Activated CD4-positive, alpha-beta T cell treated with anti-CD3 and anti-CD28 coated beads for 36 hours (primary cell): ENCODE measurements at regions not wholly inside any gene's neighbourhood (a gene's known extent, or its start where the extent isn't known, plus 50 kb on each side); places are given as distances from the start of the nearest gene placed in this dataset.

Experiments
- ATAC-seq: fragments of 200-7000 bp; cut with Tn5 transposase; one replicate; pipeline ENCODE4 v1.10.0; 2021; ENCODE audit warnings: mild to moderate bottlenecking, moderate library complexity
- CTCF ChIA-PET: fragments of 350-600 bp; sonication (Branson Sonifier 250); formaldehyde crosslinking; loops from one replicate; lab custom pipeline; 2021; ENCODE audit warnings: antibody characterized with exemption; lab: Charles Lee
- POLR2A ChIA-PET: fragments of 350-600 bp; sonication (Branson Sonifier 250); formaldehyde crosslinking; loops from one replicate; lab custom pipeline; 2021; ENCODE audit warnings: antibody characterized with exemption, inconsistent platforms; lab: Charles Lee
- DNase-seq: peaks from one replicate; pipeline ENCODE4 v3.0.0-alpha.2; 2020
- H3K27ac Mint-ChIP-seq: one replicate; pipeline ENCODE4 v1.8.0; 2021; ENCODE audit warnings: mixed read lengths
- H3K27me3 Mint-ChIP-seq: one replicate; pipeline ENCODE4 v1.8.0; 2021; ENCODE audit warnings: mixed read lengths
- H3K36me3 Mint-ChIP-seq: one replicate; pipeline ENCODE4 v1.8.0; 2021; ENCODE audit warnings: low read depth, mixed read lengths
- H3K4me1 Mint-ChIP-seq: one replicate; pipeline ENCODE4 v1.8.0; 2021; ENCODE audit warnings: mixed read lengths
- H3K4me3 Mint-ChIP-seq: one replicate; pipeline ENCODE4 v1.8.0; 2021; ENCODE audit warnings: mild to moderate bottlenecking, moderate library complexity, mixed read lengths
- H3K9me3 Mint-ChIP-seq: one replicate; pipeline ENCODE4 v1.8.0; 2021; ENCODE audit warnings: low read depth, mixed read lengths
- intact Hi-C, 2 experiments: fragments of 100-400 bp; cut with DNase I in 1 of 2; cut with micrococcal nuclease in 1 of 2; formaldehyde crosslinking; loops; one replicate each; pipeline versions ENCODE4 v1.14.2 to v1.15.1; 2022 to 2024; cut with DNase I, micrococcal nuclease

DNA sequence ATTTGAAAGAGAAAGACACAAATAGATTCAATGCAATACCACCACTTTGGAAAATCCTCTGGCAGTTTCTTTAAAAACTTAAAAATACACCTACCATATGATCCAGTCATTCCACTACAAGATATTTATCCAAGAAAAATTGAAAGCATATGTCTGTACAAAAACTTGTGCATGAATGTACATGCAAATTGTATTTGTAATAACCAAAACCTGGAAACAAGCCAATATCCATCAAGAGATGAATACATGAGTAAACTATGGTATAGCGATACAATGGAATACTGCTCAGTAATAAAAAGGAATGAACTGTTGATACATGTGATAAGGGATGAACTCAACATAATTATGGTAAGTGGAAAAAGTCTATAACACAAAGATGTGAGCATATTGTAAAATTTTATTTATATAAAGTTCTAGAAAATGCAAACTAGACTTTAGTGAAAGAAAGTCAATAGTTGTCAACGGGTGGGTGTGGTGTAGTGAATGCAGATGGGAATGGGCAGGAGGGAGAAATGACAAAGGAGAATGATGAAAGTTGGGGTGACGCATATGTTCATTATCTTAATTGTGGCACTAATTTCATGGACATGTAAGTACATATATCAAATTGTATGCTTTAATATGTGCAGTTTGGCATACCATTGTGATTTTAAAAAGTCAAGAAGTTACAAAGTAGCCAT lies 347.5 kb downstream of the SAMD5 start:
- ATAC-seq, result no peak
- no peak for DNase-seq
- no peak overlapping the region for H3K27ac Mint-ChIP-seq
- no peaks in the 10 kb centered on the region for H3K4me1 Mint-ChIP-seq
- no peak overlapping the region for H3K4me3 Mint-ChIP-seq
- H3K9me3 Mint-ChIP-seq, result no peaks in the 10 kb centered on the region
- CTCF ChIA-PET, result no interaction called here
- no peaks in the 10 kb centered on the region for H3K36me3 Mint-ChIP-seq
- intact Hi-C loops, result no loop called here
- H3K27me3 Mint-ChIP-seq, result no peaks in the 10 kb centered on the region
- POLR2A ChIA-PET, result no interaction called here

DNA sequence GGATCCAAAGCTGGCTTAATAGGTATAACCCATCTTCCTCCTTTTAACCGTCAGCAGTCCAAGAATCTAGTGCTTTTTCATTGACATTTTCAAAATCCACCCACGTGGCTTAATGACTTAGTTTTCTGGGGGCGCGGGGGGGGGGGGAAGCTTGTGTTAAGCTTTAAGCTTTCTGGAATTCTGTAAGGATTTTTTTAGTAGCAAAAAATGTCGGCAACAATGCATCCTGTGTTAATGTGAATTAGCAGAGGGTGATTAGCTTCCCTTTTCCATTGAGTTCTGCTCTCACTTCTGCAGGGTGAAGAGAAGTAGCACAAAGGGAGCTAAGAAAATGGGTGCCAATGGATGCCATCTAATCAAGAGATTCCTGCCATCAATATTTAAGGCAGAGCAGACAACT lies 348.2 kb downstream of the SAMD5 start:
- H3K4me3 Mint-ChIP-seq, result no peak overlapping the region
- H3K36me3 Mint-ChIP-seq, result no peaks in the 10 kb centered on the region
- DNase-seq (no peak), ATAC-seq (no peak)
- H3K27ac Mint-ChIP-seq, result no peak overlapping the region
- ChIA-PET POLR2A (no interaction called here), CTCF (interaction anchor here (0.7 kb wide), 1 partner anchor 136 kb away, joined by 3 read pairs; no protein-coding TSS in a partner anchor)
- H3K4me1 Mint-ChIP-seq, result no peaks in the 10 kb centered on the region
- H3K9me3 Mint-ChIP-seq, result no peaks in the 10 kb centered on the region
- no peaks in the 10 kb centered on the region for H3K27me3 Mint-ChIP-seq
- intact Hi-C loops, result no loop called here

DNA sequence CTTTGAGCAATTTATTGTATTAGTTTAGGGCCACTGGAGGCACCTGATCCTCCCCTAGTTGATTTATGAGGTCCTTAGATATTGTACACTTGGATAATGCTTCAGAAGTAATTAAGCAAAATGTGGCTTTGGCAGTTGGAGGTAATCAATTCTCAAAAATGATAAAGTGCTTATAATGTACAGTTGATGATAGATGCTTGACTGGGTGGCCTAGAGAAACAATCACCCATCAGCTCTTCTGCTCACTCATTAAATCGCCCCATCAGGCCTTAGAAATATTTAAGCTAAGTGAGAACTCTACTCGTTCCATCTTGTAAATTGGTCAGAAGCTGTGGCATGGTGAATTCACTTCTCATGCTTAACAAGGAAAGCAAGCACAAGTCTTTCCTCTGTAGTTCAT lies 349.9 kb downstream of the SAMD5 start:
- ChIA-PET POLR2A (no interaction called here), CTCF (no interaction called here)
- no peak for DNase-seq
- H3K27ac Mint-ChIP-seq, result no peak overlapping the region
- intact Hi-C loops, result no loop called here
- H3K9me3 Mint-ChIP-seq, result no peaks in the 10 kb centered on the region
- no peak for ATAC-seq
- H3K27me3 Mint-ChIP-seq, result no peaks in the 10 kb centered on the region
- no peak overlapping the region for H3K4me3 Mint-ChIP-seq
- H3K36me3 Mint-ChIP-seq, result no peaks in the 10 kb centered on the region
- no peaks in the 10 kb centered on the region for H3K4me1 Mint-ChIP-seq

DNA sequence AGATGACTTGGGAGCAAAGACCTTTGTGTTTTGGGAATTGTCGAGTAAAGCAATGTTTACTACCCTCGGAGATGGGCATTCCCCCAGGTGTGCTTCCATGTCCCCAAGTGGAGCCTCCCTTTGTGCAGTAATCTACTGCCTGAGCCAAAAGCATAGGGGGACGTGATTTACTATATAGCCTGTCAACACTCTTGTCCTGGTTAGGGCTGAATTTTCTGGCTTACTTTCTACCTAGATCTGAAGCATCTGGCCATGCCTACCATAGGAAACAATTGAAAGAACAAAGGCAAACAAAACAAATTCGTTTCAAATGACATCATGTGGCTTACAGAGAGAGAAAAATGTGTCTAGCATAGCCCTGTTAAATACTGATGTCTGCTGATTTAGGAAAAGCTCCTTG lies 350.6 kb downstream of the SAMD5 start:
- Mint-ChIP-seq H3K27me3 (no peaks in the 10 kb centered on the region), H3K4me3 (no peak overlapping the region), H3K36me3 (no peaks in the 10 kb centered on the region), H3K27ac (no peak overlapping the region), H3K4me1 (no peaks in the 10 kb centered on the region), H3K9me3 (no peaks in the 10 kb centered on the region)
- ATAC-seq (no peak), DNase-seq (no peak)
- ChIA-PET CTCF (no interaction called here), POLR2A (no interaction called here)
- intact Hi-C loops, result no loop called here

DNA sequence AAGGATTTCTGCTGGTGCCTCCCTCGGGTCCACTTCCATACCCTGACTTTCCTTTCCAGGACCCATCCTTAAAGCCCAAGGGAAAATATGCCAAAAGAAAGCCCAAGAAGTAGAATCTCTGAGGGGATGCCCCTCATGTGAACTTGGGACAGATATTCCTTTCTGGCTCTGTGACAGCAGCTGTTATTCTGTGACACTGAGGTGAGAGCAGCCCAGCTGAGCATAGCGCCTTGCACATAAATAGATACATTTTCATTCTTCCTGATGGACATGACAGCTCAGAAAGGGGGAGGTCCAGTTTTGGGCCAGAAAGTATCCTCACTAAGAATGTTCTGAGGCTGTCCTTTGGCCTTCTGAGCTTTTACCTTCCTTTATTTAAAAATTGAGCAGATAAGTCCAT lies 353.2 kb downstream of the SAMD5 start:
- no peak overlapping the region for H3K4me3 Mint-ChIP-seq
- intact Hi-C loops, result no loop called here

DNA sequence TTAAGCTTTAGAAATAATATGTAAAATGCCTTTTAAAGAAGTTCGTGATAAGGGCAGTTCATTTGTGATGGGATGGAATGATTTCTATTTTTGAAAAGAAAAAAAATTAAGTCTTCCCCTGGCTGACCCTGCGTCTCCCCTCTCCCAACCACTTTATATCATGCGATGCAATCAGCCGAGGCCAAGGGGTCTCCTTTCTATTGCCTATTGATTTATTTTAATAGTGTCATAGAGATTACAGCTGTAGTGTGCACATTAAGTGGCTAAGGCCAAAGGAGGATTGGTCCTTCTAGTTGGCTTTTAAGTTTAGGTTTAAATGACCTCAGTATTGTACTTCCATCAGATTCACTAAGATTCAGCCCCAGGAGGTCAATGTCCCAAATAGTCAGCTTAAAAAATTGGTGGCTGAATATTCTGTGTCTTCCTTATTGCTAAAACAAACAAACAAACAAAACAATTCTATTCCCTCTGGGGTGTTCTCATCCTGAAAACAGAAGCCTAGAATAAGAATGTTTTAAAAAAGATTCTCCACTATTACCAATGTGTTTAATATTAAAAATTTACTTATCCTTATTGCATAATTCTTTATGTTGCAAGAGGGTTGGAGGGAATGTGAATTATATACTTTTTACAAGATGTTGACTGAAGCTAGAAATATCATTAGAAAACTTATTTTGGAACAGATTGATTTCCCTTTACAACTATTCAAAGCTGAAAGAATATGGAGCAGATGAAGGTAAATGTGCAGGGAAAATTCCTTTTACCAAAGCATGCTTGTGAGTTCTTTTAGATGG lies 359.1 kb downstream of the SAMD5 start:
- CTCF ChIA-PET, result interaction anchor here (0.6 kb wide), 1 partner anchor 1084 kb away, joined by 3 read pairs; no protein-coding TSS in a partner anchor
- POLR2A ChIA-PET, result no interaction called here
- Mint-ChIP-seq H3K36me3 (no peaks in the 10 kb centered on the region), H3K4me1 (no peaks in the 10 kb centered on the region), H3K27me3 (peaks cover 3% of the 10 kb centered on the region), H3K4me3 (no peak overlapping the region), H3K9me3 (no peaks in the 10 kb centered on the region), H3K27ac (no peak overlapping the region)
- DNase-seq (no peak), ATAC-seq (no peak)
- intact Hi-C loops, result no loop called here

More for the DNA sequence above, 353.2 kb downstream of the SAMD5 start:
- Mint-ChIP-seq H3K4me1 (no peaks in the 10 kb centered on the region), H3K36me3 (no peaks in the 10 kb centered on the region), H3K27me3 (no peaks in the 10 kb centered on the region), H3K27ac (no peak overlapping the region), H3K9me3 (no peaks in the 10 kb centered on the region)
- ChIA-PET POLR2A (no interaction called here), CTCF (no interaction called here)
- DNase-seq (no peak), ATAC-seq (no peak)

DNA sequence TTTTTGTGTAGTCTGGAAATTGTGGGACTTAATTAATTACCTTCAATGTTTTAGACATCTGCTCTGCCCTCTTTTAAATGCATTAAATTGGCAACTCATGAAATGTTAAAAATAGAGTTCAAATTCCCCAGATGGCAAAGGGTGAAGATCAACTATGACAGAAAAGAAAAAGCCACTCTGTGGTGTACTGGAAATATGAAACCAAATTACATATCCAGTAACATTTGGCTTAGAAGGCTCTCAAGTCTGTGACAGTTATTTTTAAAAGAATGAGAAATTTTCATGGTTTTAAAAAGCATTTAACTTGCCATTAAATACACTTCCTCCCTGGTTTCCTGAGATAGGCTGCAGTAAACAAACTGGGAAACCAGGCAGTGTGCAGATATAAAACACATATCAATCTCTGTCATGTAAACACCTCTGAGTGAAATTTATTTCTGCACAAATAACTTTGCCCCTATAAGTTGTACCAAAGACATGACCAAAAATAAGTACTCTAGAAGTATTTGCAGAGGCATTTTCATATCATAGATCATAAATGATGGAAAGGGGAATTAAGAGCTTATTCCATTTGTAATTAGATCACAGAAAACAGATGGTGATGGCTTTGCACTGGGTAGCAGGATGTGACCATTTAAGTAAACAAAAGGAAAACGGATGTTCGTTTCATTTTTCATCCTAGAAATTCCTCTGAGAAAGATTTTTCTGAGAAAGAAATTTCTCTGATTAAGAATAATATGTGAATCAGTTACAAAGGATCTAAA lies 360.1 kb downstream of the SAMD5 start:
- intact Hi-C loops, result no loop called here
- POLR2A ChIA-PET, result no interaction called here
- ATAC-seq (no peak), DNase-seq (no peak)
- H3K27me3 Mint-ChIP-seq, result peaks cover 3% of the 10 kb centered on the region
- H3K4me3 Mint-ChIP-seq, result no peak overlapping the region
- CTCF ChIA-PET, result no interaction called here
- H3K4me1 Mint-ChIP-seq, result no peaks in the 10 kb centered on the region
- no peaks in the 10 kb centered on the region for H3K9me3 Mint-ChIP-seq
- no peak overlapping the region for H3K27ac Mint-ChIP-seq
- H3K36me3 Mint-ChIP-seq, result no peaks in the 10 kb centered on the region

DNA sequence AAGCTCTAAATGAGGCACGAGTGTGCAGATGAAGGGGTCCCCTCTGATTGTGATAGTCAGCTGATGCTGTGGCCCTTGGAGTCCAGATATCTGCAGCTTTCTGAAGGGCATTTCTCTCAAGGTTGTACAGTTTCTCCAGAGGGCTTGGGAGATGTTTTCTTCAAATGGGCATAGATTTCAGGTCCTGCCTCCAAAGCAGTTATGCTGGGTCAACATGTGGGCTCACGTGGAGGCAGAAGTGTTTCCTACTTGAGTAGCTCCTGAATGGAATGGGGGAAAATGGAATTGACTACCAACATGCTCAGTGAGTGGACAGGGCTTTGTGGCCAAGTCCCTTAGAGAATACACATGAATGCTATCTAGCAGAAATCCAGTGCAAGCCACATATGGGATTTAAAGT lies 360.7 kb downstream of the SAMD5 start:
- POLR2A ChIA-PET, result no interaction called here
- no peaks in the 10 kb centered on the region for H3K9me3 Mint-ChIP-seq

DNA sequence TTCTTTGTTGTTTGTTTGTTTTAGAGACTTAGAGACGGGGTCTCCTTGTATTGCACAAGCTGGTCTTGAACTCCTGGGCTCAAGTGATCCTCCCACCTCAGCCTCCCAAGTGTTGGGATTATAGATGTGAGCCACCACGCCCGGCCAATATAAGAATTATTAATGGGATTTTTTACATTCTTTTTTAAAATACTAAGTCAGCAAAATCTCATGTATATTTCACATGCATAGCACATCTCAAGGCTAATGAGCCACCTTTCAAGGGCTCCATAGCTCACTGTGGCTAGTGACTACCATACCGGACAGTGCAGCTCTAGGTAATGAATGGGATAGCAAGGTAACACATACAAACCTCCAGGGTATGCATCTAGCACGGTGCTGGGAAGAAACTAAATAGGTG lies 361.4 kb downstream of the SAMD5 start:
- Mint-ChIP-seq H3K36me3 (no peaks in the 10 kb centered on the region), H3K4me3 (no peak overlapping the region), H3K27me3 (peaks cover 3% of the 10 kb centered on the region), H3K27ac (no peak overlapping the region), H3K4me1 (no peaks in the 10 kb centered on the region), H3K9me3 (no peaks in the 10 kb centered on the region)
- DNase-seq (no peak), ATAC-seq (no peak)
- POLR2A ChIA-PET, result no interaction called here
- intact Hi-C loops, result no loop called here
- CTCF ChIA-PET, result no interaction called here

More for the DNA sequence above, 360.7 kb downstream of the SAMD5 start:
- Mint-ChIP-seq H3K4me1 (no peaks in the 10 kb centered on the region), H3K27ac (no peak overlapping the region), H3K27me3 (peaks cover 3% of the 10 kb centered on the region), H3K36me3 (no peaks in the 10 kb centered on the region), H3K4me3 (no peak overlapping the region)
- CTCF ChIA-PET, result no interaction called here
- DNase-seq (no peak), ATAC-seq (no peak)
- intact Hi-C loops, result no loop called here

DNA sequence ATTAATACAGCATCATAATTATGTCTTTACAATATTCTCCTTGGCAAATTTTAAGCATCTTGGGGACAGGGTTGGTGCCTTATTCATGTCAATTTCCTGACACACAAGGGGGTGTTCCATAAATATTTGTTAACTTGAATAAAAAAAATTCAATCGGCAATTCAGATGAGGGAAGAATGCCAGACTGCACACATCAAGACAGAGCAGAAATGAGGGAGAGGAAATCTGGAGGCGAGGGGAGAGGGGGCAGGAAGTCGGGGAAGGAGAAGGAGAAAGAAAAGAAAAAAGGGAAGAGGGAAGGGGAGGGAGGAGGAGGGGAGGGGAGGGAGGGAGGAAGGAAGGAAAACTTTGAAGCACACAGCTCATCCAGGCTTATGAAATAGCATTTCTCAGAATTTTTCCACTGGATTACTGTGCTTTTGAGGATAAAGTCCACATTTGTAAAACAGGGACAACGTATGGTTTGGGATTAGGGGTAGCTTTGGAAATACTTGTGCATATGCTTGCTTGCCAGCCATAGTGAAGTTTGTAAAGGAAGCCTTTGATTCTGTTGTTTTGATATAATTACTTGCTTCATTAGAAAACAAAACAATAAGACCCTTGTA lies 362.1 kb downstream of the SAMD5 start:
- Mint-ChIP-seq H3K9me3 (no peaks in the 10 kb centered on the region), H3K4me1 (no peaks in the 10 kb centered on the region), H3K4me3 (no peak overlapping the region), H3K27me3 (peaks cover 3% of the 10 kb centered on the region), H3K27ac (no peak overlapping the region), H3K36me3 (no peaks in the 10 kb centered on the region)
- intact Hi-C loops, result no loop called here
- no peak for ATAC-seq
- no peak for DNase-seq
- POLR2A ChIA-PET, result no interaction called here
- CTCF ChIA-PET, result no interaction called here

DNA sequence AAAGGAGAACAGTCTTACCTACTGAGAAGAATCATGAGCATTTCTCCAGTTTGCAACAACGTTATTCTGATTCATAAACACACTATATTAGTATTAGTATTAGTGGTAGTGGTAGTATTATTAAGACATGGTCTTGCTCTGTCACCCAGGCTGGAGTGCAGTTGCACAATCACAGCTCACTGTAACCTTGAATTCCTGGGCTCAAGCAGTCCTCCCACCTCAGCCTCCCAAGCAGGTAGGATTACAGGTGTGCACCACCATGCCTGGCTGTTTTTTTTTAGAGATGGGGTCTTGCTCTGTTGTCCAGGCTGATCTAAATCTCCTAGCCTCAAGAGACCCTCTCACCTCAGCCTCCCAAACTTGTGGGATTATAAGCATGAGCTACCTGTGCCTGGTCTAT lies 363.5 kb downstream of the SAMD5 start:
- no peak for ATAC-seq
- peaks cover 3% of the 10 kb centered on the region for H3K27me3 Mint-ChIP-seq
- DNase-seq, result no peak
- no peaks in the 10 kb centered on the region for H3K9me3 Mint-ChIP-seq
- no peak overlapping the region for H3K4me3 Mint-ChIP-seq
- no peak overlapping the region for H3K27ac Mint-ChIP-seq
- POLR2A ChIA-PET, result no interaction called here
- no peaks in the 10 kb centered on the region for H3K36me3 Mint-ChIP-seq
- intact Hi-C loops, result no loop called here
- CTCF ChIA-PET, result no interaction called here
- H3K4me1 Mint-ChIP-seq, result no peaks in the 10 kb centered on the region
